ENCODE measurements at regions not wholly inside any gene's neighbourhood (a gene's known extent, or its start where the extent isn't known, plus 50 kb on each side); places are given as distances from the start of the nearest gene placed in this dataset.

DNA sequence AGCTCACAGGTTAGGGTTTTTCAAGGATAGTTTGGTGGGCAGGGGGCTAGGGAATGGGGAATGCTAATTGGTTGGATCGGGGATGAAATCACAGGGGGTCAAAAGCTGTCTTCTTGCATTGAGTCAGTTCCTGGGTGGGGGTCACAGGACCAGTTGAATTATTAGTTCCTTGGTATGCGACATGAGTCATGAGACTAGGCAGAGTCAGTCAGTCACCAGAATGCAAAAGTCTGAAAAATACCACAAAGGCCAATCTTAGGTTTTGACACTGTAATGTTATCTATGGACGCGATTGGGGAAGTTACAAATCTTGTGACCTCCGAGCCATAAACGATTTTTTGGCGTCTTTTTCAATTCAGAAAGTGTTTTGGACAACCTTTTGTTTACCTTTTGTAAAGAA lies 101.2 kb downstream of the ZNF519 start:
- no peak for DNase-seq

DNA sequence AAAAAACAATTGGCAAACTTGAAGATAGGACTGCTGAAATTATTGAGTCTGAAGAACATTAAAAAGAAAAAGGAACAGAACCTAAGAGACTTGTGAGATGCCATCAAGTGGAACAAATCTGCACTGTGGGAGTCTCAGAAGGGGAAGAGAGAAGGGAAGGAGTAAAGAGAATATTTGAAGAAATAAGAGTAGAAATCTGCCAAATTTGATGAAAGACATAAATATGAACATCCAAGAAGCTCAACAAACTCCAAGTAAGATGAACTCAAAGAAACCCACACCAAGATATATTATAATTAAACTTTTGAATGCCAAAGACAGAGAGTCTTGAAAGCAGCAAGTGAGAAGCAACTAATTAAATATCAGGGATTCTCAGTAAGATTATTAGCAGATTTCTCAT lies 102.7 kb downstream of the ZNF519 start:
- DNase-seq: no peak

DNA sequence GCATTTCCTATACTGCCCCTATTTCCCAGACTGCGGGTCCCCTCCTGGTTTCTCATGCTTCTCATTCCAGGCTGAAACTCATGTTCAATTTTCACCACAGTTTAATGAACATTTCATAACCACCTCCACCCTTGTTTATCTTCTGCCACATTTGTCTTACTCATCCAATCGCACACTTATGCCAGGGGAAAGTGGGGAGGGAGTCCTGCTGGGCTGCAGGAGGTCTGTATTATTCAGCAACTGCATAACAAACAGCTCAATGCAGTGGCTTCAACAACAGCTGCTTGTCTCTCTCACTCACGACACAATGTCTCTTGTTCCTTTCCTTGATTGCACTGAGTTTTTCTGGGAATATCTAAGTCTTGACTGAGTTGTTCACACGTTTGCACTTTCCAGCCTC lies 106.0 kb downstream of the ZNF519 start:
- peak in 2 of 51 donors; percentile 0 to 4 for DNase-seq

DNA sequence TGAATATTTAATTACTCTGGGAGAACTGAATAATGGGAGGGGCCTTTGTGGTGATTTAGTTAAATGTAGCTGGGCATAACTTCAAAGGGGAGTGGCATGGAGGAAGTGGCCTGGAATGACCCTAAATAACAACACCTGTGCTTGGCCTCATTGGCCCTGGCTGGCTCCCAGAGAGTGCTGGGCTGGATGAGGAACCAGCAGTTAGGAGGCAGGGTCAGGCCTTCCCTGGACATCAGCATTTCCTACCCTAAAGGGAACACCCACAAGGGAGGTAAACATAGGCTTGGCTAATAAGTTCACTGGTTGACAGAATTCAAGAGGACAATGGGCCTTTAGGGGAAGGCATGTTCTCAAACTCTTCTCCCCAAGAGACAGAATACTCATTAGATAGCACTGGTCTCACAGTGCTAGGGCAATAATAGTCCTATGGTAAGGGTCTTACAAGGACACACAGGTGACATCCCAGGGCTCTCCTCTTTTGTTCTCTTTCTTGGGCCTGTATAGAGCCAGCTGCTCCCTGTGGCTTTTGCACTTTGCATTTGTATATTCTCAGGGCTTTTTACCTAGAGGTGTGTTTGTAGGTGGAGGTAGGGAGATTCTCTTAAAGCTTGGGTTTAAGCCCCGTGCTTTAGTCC lies 106.8 kb downstream of the ZNF519 start:
- DNase-seq: no peak

DNA sequence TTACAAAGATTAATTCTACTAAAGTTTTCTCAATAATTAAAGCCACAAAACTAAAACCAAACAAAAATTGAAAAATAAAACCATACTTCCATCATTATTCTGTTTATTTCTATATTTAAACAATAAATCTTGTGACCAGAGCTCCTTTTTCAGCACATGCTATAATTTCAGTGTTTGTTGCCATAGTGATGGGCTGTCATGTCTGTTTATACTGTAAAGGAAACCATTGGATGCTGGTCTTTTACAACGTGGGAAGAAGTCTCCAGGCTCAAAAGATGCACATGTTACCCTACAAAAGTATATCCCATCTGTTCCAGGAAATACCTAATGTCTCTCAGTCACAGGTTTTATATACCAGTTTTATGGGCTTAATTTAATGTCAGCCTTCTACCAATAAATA lies 100.1 kb upstream of the MC2R start:
- DNase-seq: no peak

DNA sequence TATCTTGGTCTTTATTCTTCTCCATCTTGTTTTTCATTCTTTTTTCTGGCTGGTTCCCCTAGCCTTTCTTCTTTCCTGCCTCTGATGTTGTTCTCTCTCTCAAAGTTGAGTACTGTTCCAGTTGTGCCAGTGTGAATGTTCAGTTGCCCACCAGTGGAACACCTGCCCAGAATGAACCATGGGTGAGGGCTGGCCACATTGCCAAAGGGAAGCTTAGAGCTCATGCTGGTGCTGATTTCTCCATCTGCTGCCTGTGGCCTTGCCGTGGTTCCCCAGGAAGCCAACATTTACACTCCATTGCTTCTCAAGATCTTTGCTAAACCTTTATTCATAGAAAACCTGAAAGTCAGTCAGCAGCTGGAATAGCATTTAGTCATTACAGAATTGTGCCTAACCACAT lies 99.1 kb upstream of the MC2R start:
- no peak for DNase-seq

DNA sequence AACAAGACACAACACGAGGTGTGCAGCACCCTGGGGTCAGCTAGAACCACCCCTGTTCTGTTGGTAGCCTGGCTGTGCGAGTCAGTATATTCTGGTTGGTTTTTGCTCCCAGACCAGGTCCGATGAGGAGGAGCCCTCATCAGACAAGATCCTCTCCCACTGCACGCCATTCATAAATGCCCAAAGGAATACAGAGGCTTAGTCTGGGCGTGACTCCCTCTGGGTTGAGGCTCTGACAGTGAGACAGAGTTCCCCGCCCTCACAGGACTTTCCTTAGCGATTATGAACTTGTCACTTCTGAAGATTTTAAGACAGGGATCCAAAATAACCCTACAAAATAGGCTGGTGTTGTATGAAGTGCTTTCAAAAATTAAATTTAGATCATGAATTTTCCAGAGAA lies 85.5 kb upstream of the MC2R start:
- DNase-seq: no peak

DNA sequence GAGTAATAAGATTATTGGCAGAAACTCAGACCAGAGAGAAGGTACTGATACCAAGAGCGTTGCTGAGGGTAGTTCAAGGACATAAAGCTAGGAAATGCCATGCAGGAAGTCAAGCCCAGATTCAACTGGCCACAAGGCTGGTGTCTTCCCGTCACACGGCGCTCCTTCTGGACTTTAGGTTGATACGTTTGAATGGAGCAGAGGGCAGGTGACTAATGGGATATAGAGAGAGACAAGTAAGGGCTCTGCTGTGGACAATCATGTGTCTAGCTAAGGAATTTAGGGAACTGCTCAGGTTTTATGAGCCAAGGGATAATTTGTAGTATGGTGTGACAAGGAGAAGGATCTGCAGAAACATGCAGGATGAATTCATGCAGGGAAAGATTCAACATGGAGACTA lies 83.9 kb upstream of the MC2R start:
- DNase-seq: no peak

DNA sequence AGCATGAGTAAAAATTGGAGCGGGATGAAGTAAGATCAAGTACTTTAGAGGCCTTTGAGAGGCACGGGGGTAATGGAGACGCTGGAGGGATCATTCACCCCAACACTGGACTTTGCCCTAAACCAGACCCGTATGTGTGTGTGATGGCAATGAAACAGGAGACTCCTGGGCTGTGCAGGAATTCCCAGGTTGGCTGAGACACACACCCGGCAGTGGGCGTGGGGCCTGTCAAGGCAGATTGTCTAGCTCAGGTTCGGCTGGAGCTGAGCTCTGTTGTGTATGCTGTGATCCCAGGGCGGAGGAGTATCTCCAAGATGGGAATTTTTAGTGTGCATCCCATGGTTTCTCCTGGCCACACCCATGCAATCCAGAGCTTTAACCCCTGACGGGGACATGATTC lies 83.2 kb upstream of the MC2R start:
- no peak for DNase-seq

DNA sequence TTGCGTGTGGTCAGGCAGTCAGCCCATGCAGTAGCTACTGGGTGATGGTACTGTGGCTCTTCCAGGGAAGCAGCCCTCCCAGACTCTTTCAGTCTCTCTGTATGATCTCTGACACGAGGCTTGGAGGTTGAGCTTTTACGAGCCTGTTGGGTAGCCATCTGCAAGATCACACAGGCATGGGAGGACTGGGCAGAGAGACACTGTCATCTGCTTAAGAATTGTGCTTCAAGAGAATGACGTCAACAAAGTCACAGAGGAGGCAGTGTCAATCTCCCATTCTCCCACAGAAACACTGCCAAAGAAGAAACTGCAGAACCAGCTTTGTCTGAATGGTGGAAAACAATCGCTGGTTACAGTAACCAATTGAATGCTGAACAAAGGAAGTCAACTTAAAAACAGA lies 78.4 kb upstream of the MC2R start:
- DNase-seq: peak in 14 of 51 donors; percentile 0 to 56 (median 20)

DNA sequence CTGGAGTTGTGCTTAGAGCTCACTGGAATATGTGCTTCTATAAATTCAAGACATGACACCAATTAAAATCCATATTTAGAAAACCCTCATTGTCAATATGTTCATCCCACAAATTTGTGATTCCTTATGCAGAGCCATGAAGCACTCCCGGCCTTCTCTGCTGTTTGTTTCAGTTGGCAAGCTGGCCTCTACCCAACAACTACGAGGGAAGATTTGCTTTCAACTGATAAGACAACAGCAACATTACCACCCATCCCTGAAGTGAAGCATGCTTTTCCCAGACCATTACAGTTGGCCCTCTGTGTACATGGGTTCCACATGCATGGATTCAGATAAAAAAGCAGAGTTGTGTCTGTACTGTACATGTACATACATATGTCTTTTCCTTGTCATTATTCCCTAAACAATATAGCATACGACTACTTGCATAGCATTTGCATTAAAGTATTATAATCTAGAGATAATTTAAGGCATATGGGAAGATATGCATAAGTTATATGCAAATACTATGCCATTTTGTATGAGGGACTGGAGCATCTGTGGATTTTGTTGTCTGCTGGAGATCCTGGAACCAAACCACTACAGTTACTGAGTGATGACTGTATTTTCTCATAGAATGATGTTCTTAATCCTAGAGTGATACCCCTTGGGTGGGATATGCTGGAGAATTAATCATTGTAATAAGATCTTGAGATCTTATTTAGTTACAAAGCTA lies 77.6 kb upstream of the MC2R start:
- DNase-seq: no peak

DNA sequence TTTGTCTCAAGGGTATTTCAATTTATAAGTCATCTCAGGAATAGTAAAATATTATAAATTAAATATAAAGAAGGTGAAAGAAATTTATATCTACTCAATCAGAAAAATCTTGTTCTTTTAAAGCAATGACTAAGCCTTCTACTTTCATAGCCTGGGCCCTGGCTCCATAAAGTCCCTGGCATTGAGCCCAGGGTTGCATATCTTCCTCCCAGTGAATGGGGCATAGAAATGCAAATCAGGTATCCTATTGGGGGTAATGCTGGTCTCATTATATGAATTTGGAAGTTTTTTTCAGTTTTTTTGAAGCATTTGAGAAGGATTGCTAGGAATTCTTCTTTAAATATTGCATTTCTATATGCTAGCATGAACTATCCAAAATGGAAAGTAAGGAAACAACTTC lies 73.9 kb upstream of the MC2R start:
- DNase-seq: peak in 1 of 51 donors; percentile 11

DNA sequence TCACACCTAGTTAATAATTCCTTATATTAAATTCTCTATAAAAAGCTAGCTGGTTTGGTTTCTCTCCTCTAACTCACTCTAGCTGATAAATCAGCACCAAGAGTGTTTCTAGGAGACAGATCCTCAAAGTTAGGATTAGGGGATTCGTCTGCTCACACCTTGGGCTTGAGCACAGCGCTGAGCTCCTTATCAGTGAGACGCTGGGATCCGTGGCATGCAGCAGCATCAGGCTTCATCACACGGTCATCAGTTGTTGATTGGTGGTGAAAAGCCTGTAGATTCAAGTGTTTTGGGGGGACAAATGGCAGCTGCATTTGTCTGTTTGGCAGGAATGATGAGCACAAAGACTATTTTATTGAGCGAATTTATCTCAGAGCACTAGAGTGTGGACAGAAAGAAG lies 72.6 kb upstream of the MC2R start:
- DNase-seq: no peak

DNA sequence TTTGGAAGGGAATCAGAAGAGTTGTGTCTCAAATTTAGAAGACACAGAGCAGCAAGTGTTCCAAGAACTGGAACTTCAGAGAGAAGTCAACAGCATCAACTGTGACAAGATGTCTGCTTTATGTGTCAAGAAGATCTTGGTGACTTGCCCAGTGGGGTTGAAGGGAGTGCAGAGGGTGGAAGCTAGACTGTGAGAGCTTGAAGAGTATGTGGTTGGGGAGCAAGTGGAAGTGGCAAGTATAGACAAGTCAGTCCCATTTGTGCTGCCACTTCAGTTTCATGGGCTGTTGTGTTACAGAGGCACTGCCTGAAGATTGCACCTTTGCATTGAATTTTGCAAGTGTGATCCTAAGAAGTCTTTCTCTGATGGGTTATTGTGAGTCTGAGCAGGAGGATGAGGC lies 68.7 kb upstream of the MC2R start:
- DNase-seq: no peak

DNA sequence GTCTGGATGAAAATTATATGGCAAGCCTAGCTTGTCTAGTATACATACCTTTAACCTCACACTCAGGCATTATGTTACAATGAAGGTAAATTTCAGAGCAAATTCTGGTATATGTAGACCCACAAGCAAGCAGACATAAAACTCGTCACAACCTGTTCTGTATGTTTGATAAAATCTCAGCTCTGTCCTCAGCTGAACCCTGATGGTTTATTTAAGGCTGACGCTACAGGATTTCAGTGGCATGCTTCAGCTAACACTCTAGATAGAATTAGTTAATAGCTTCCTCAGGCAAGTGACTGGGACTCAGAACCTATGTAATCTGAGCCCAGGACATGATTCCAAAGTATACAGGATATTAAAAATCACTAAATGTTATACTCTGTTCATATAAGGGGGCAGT lies 68.2 kb upstream of the MC2R start:
- no peak for DNase-seq

DNA sequence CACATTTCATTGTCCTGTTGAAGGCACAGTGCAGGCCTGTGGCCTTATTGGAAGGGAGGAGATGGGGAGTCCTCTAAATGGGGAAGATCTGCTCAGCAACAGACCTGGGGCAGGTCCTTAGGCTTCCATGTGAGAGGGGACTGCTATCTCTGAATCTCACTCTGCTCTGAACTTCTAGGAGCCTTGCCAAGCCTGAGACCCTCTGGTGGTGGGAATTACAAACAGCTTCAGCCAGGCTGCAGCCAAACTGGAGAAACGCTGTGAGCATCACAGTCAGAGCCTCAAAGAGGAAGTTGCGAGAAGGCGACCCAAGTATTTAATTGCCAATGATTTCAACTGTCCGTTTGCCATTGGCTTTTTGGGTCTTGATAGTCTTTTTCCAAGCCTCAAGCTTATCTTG lies 66.8 kb upstream of the MC2R start:
- no peak for DNase-seq

DNA sequence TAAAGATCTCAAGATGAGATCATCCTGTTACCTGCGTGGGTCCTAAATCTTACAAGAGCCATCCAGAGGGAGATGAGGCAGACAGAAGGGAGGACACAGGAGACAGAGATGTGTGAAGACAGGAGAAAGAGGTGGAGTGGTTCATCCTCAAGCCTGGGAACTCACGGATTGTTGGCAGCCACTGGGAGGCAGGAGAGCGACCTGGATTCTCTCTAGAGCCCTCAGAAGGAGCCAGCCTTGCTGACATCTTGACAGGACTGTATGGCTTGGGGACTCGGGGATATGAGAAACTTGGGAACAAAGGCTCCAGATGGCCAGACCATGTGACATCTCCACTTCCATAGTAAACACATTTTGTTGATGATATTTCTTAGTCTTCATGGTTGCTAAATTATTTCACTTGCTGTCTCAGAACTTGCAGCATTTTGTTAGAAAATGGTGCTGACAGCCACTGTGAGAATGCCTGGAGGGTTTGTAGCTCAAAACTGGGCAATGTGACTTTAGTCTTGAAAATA lies 57.8 kb upstream of the MC2R start:
- no peak for DNase-seq
